ENCODE measurements at regions not wholly inside any gene's neighbourhood (a gene's known extent, or its start where the extent isn't known, plus 50 kb on each side); places are given as distances from the start of the nearest gene placed in this dataset.

- TF ChIP-seq ZFP30 (CRISPR knock-in tag; IDR thresholded peaks at IDR 0.05) (no peak), ZNF70 (CRISPR knock-in tag; IDR thresholded peaks at IDR 0.05) (no peak)
Observed at GRCh38 chr20:50341050-50341449, 150.4 kb downstream of the CEBPB start.

GRCh38 chr20:50341880-50342637 is 151.4 kb downstream of the CEBPB start:
- no peak for ATAC-seq
- TF ChIP-seq BACH2 (CRISPR knock-in tag; IDR thresholded peaks at IDR 0.05; ENCODE audit: borderline replicate concordance) = no peak
- no peak for TF ChIP-seq ZFP30 (CRISPR knock-in tag; IDR thresholded peaks at IDR 0.05)
- TF ChIP-seq, protein P1, sequence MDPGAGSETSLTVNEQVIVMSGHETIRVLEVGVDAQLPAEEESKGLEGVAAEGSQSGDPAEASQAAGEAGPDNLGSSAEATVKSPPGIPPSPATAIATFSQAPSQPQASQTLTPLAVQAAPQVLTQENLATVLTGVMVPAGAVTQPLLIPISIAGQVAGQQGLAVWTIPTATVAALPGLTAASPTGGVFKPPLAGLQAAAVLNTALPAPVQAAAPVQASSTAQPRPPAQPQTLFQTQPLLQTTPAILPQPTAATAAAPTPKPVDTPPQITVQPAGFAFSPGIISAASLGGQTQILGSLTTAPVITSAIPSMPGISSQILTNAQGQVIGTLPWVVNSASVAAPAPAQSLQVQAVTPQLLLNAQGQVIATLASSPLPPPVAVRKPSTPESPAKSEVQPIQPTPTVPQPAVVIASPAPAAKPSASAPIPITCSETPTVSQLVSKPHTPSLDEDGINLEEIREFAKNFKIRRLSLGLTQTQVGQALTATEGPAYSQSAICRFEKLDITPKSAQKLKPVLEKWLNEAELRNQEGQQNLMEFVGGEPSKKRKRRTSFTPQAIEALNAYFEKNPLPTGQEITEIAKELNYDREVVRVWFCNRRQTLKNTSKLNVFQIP (CRISPR knock-in tag; IDR thresholded peaks at IDR 0.05; ENCODE audit: borderline replicate concordance, low read depth) = no peak
- no peak for TF ChIP-seq TSHZ2 (CRISPR knock-in tag; IDR thresholded peaks at IDR 0.05)
- peak; percentile 97 for TF ChIP-seq ZFP3 (CRISPR knock-in tag; IDR thresholded peaks at IDR 0.05)

More at GRCh38 chr20:50341050-50341449, 150.4 kb downstream of the CEBPB start:
- no peak for ATAC-seq

DNA sequence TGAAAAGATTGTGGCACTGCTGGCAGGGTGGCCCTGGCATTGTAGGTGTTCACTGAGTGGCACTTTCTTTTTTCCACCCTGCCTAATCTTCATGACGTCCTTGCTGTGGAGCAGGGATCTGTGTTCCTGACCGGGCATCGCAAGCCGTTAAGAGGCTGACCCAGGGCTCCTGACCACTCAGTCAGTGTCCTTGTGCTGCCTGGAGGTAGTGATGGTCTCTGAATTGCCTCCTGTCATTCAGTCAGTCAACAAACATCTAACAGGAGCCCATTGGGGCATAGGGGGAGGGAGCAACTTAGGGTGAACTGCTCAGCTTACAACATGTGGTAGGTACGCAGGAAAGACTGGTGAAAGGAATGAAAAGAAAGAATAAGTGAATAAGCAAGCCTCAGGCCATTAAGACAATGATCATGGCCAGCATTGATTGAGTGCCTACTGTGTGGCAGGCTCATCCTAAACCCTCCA is 152.0 kb downstream of the CEBPB start:
- no peak for ATAC-seq

GRCh38 chr20:50343125-50343489 is 152.5 kb downstream of the CEBPB start:
- ATAC-seq = no peak
- TF ChIP-seq, protein P1 (CRISPR knock-in tag; IDR thresholded peaks at IDR 0.05; ENCODE audit: borderline replicate concordance, low read depth) = no peak
- no peak for TF ChIP-seq ISL1 (CRISPR knock-in tag; IDR thresholded peaks at IDR 0.05)
- TF ChIP-seq PPARA (CRISPR knock-in tag; IDR thresholded peaks at IDR 0.05; ENCODE audit: borderline replicate concordance) = no peak
- TF ChIP-seq TOX (CRISPR knock-in tag; IDR thresholded peaks at IDR 0.05; ENCODE audit: borderline replicate concordance) = no peak
- no peak for TF ChIP-seq CREB5 (CRISPR knock-in tag; IDR thresholded peaks at IDR 0.05; ENCODE audit: low read depth)
- TF ChIP-seq PATZ1 (CRISPR knock-in tag; IDR thresholded peaks at IDR 0.05; ENCODE audit: borderline replicate concordance) = no peak
- TF ChIP-seq ZFP30 (CRISPR knock-in tag; IDR thresholded peaks at IDR 0.05) = no peak

More for the DNA sequence above, 152.0 kb downstream of the CEBPB start:
- TF ChIP-seq TCF4 (CRISPR knock-in tag; IDR thresholded peaks at IDR 0.05; ENCODE audit: borderline replicate concordance) = no peak
- TF ChIP-seq BACH2 (CRISPR knock-in tag; IDR thresholded peaks at IDR 0.05; ENCODE audit: borderline replicate concordance) = no peak
- TF ChIP-seq SNAI2 (CRISPR knock-in tag; IDR thresholded peaks at IDR 0.05) = no peak
- no peak for TF ChIP-seq TSHZ2 (CRISPR knock-in tag; IDR thresholded peaks at IDR 0.05)
- TF ChIP-seq ESRRG (CRISPR knock-in tag; IDR thresholded peaks at IDR 0.05) = no peak

All from SK-N-SH treated with all-trans-retinoic acid at 6 μM for 48 hours (cell line).